ENCODE measurements at regions not wholly inside any gene's neighbourhood (a gene's known extent, or its start where the extent isn't known, plus 50 kb on each side); places are given as distances from the start of the nearest gene placed in this dataset.

- TF ChIP-seq POLR2AphosphoS5 (IDR thresholded peaks at IDR 0.05; ENCODE audit: borderline replicate concordance, low read depth, low read length) = no peak
- no peak for TF ChIP-seq EZH2 (IDR thresholded peaks at IDR 0.05)
- no peak for TF ChIP-seq FOXP2 (optimal IDR thresholded peaks at IDR 0.05; ENCODE audit: control extremely low read depth, extremely low read length, insufficient read depth)
Observed at GRCh38 chr16:65281586-65281985, 159.7 kb upstream of the CDH11 start.
